GM12878 (cell line): ENCODE measurements at regions not wholly inside any gene's neighbourhood (a gene's known extent, or its start where the extent isn't known, plus 50 kb on each side); places are given as distances from the start of the nearest gene placed in this dataset.

Experiments used
- ATAC-seq: fragments of 200-7000 bp; cut with Tn5 transposase; 3 replicates; pipeline ENCODE4 v1.9.1; 2020; ENCODE audit warnings: mild to moderate bottlenecking, moderate library complexity
- BruUV-seq: library from RNA; stranded (reverse); fragments of 400-500 nt; replicated peaks from 2 replicates; lab custom pipeline; 2021; lab: Mats Ljungman, UMichigan
- CTCF ChIA-PET: fragments of 300-600 bp; sonication (Branson Sonifier 250); formaldehyde crosslinking; extraction: SDS; loops from one replicate; lab custom pipeline; 2021; ENCODE audit warnings: inconsistent platforms; lab: Yijun Ruan, JAX
- POLR2A ChIA-PET: fragments of 350-600 bp; formaldehyde crosslinking; extraction: SDS; loops from one replicate; lab custom pipeline; 2021; ENCODE audit warnings: inconsistent platforms; lab: Charles Lee
- RAD21 ChIA-PET: fragments of 300-600 bp; sonication (Branson Sonifier 250); formaldehyde crosslinking; loops from one replicate; lab custom pipeline; 2023; ENCODE audit warnings: antibody characterized with exemption; ENCODE audit not compliant: unreplicated experiment; lab: Charles Lee
- SMC1A ChIA-PET: fragments of 300-600 bp; sonication (Branson Sonifier 250); formaldehyde crosslinking; loops from one replicate; lab custom pipeline; 2023; ENCODE audit not compliant: unreplicated experiment, uncharacterized antibody; lab: Charles Lee
- DNase-seq: peaks from one replicate; pipeline ENCODE4 v3.0.0-alpha.2; 2011; ENCODE audit warnings: low read depth, low spot score
- FAIRE-seq: peaks from 3 replicates; lab custom pipeline; 2011; peaks lifted over from hg19 to GRCh38; lab: Jason Lieb, UNC
- H2AFZ ChIP-seq: 2 replicates; pipeline ENCODE4 v1.6.0; 2011; ENCODE audit warnings: low read depth, low read length, control low read depth; ENCODE audit not compliant: control insufficient read depth
- H3K27ac ChIP-seq: 2 replicates; pipeline ENCODE4 v1.5.1; 2011; ENCODE audit warnings: control low read depth; ENCODE audit not compliant: control insufficient read depth, insufficient read depth
- H3K27me3 ChIP-seq, 2 experiments: replicated peaks in 1 of 2; 2 replicates each; pipeline versions ENCODE4 v1.6.0 to v1.6.1; 2011; ENCODE audit warnings: low read length in 1 of 2; ENCODE audit not compliant: control insufficient read depth in 2 of 2, insufficient read depth in 2 of 2
- H3K36me3 ChIP-seq, 2 experiments: 2 replicates each; pipeline ENCODE4 v1.5.1; 2011; ENCODE audit warnings: low read length in 1 of 2; ENCODE audit not compliant: control insufficient read depth in 2 of 2, insufficient read depth in 2 of 2
- H3K4me1 ChIP-seq: 2 replicates; pipeline ENCODE4 v1.6.1; 2011; ENCODE audit warnings: mild to moderate bottlenecking, low read length, moderate library complexity, mixed read lengths; ENCODE audit not compliant: control insufficient read depth, insufficient read depth
- H3K4me2 ChIP-seq: 2 replicates; pipeline ENCODE4 v1.6.0; 2011; ENCODE audit warnings: control low read depth; ENCODE audit not compliant: control insufficient read depth, insufficient read depth
- H3K4me3 ChIP-seq: fragments of 200-600 bp; sonication (generic); 2 replicates; pipeline ENCODE4 v1.5.1; 2016
- H3K79me2 ChIP-seq: 2 replicates; pipeline ENCODE4 v1.6.0; 2011; ENCODE audit warnings: low read length; ENCODE audit not compliant: control insufficient read depth, insufficient read depth
- H3K9ac ChIP-seq: 2 replicates; pipeline ENCODE4 v1.8.0; 2011; ENCODE audit warnings: low read length, control low read depth, mixed read lengths; ENCODE audit not compliant: control insufficient read depth, insufficient read depth
- H3K9me3 ChIP-seq: replicated peaks from 3 replicates; pipeline ENCODE4 v1.5.1; 2011; ENCODE audit warnings: mild to moderate bottlenecking, low read length; ENCODE audit not compliant: control insufficient read depth, insufficient read depth
- H4K20me1 ChIP-seq: 2 replicates; pipeline ENCODE4 v1.6.0; 2011; ENCODE audit not compliant: control insufficient read depth, insufficient read depth
- EP300 ChIP-seq, 2 experiments: fragments of 150-350 bp in 1 of 2; IDR thresholded peaks; 2 replicates each; pipeline ENCODE4 v1.6.1; 2011 to 2012; ENCODE audit warnings: low read depth in 2 of 2, low read length in 2 of 2, borderline replicate concordance in 1 of 2, improper control_type of control experiment in 1 of 2, inconsistent platforms in 1 of 2; ENCODE audit not compliant: control insufficient read depth in 1 of 2
- HCFC1 ChIP-seq: fragments of 150-350 bp; IDR thresholded peaks from 2 replicates; pipeline ENCODE4 v1.6.1; 2014; ENCODE audit warnings: low read length
- KLF5 ChIP-seq: fragments of 450-650 bp; IDR thresholded peaks from 2 replicates; pipeline ENCODE4 v1.6.1; 2014; ENCODE audit warnings: mild to moderate bottlenecking; ENCODE audit not compliant: partially characterized antibody
- MTA3 ChIP-seq: IDR thresholded peaks from 2 replicates; pipeline ENCODE4 v1.6.1; 2012; ENCODE audit warnings: low read length, inconsistent platforms, borderline replicate concordance
- MYB ChIP-seq: fragments of 150-350 bp; IDR thresholded peaks from 2 replicates; pipeline ENCODE4 v1.6.1; 2014; ENCODE audit warnings: mild to moderate bottlenecking, low read depth, low read length, borderline replicate concordance
- PAX5 ChIP-seq: IDR thresholded peaks from 2 replicates; pipeline ENCODE4 v1.6.1; 2011; ENCODE audit warnings: low read depth, low read length, borderline replicate concordance
- PAX8 ChIP-seq: fragments of 450-650 bp; IDR thresholded peaks from 2 replicates; pipeline ENCODE4 v1.6.1; 2017; ENCODE audit warnings: mild to moderate bottlenecking, moderate library complexity
- RBBP5 ChIP-seq: fragments of 200-600 bp; sonication (generic); conservative IDR thresholded peaks from 2 replicates; pipeline ENCODE4 v1.6.1; 2016
- REST ChIP-seq: IDR thresholded peaks from 2 replicates; pipeline ENCODE4 v1.6.1; 2012; ENCODE audit warnings: mild to moderate bottlenecking, low read depth, low read length
- SMC3 ChIP-seq: IDR thresholded peaks from 2 replicates; pipeline ENCODE4 v1.6.1; 2011; ENCODE audit warnings: low read length, improper control_type of control experiment, borderline replicate concordance
- SUPT20H ChIP-seq: IDR thresholded peaks from 2 replicates; pipeline ENCODE4 v1.6.1; 2011; ENCODE audit warnings: low read depth, mild to moderate bottlenecking, low read length, moderate library complexity, borderline replicate concordance; ENCODE audit not compliant: control insufficient read depth
- ZBTB11 ChIP-seq: fragments of 450-650 bp; formaldehyde crosslinking; IDR thresholded peaks from 2 replicates; pipeline ENCODE4 v1.5.0; 2022; ENCODE audit warnings: mild to moderate bottlenecking, missing genetic modification characterization
- ZSCAN29 ChIP-seq: fragments of 450-650 bp; IDR thresholded peaks from 2 replicates; pipeline ENCODE4 v1.6.1; 2017; ENCODE audit warnings: mild to moderate bottlenecking, moderate library complexity
- WGBS: methylation state at CpG from one replicate; pipeline ENCODE4 v1.1.6; 2016; ENCODE audit warnings: low lambda C conversion rate; ENCODE audit not compliant: insufficient replicate concordance, insufficient coverage; ENCODE audit errors: missing lambda C conversion rate; 5-methylcytosine and 5-hydroxymethylcytosine counted together
- in situ Hi-C: fragments of 300-500 bp; cut with MboI; formaldehyde crosslinking; loops from 9 replicates; pipeline ENCODE4 v1.14.3; 2018; ENCODE audit warnings: mixed read lengths
- intact Hi-C: fragments of 100-400 bp; cut with micrococcal nuclease; formaldehyde crosslinking; loops from one replicate; pipeline ENCODE4 v1.14.2; 2022; ENCODE audit not compliant: unreplicated experiment
- TF ChIP-seq, protein P1 (sequence below): IDR thresholded peaks from 2 replicates; pipeline ENCODE4 v1.6.1; 2012; ENCODE audit warnings: low read depth, low read length, improper control_type of control experiment

DNA sequence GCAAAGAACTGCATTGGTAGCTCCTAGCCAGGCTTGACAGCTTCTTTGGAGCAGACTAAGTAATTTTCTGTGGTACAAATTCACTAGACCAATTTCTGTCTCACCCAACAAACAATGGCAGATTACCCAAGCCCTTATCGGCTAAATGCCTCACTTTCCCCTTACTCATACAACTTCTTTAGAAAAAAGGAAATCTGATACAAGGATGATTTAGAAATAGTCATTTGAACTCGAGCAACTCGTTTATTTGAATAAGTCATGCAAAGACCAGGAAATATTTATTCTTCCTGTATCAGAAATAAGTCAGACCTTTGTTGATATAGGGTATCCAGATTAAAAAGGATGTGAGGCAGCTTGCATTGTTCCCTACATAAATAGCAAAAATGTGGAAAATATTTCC, 170.4 kb upstream of the CDH6 start:
- FAIRE-seq (no peak), ATAC-seq (no peak), DNase-seq (no peak)
- in situ Hi-C loops, result no loop called here
- BruUV-seq, result no TSS peak
- no peaks in the 10 kb centered on the region for H3K9me3 ChIP-seq
- H3K4me2 ChIP-seq, result no peak overlapping the region
- no peaks in the 10 kb centered on the region for H3K36me3 ChIP-seq
- H3K27me3 ChIP-seq, result no peaks in the 10 kb centered on the region
- H3K4me3 ChIP-seq, result no peak overlapping the region
- intact Hi-C loops, result no loop called here
- CTCF ChIA-PET, result interaction anchor here (0.6 kb wide), 1 partner anchor 1148 kb away, joined by 4 read pairs; no protein-coding TSS in a partner anchor
- H3K79me2 ChIP-seq, result no peaks in the 10 kb centered on the region
- WGBS, result 15% methylated on average over 3 of the region's 3 CpGs
- SMC1A ChIA-PET, result no interaction called here
- no peak overlapping the region for H3K27ac ChIP-seq
- TF ChIP-seq KLF5, result no peak
- TF ChIP-seq ZBTB11, result no peak
- TF ChIP-seq EP300 (IDR thresholded peaks at IDR 0.05; ENCODE audit: borderline replicate concordance in 1 of 2, control insufficient read depth in 1 of 2, low read depth in 2 of 2, low read length in 2 of 2), result no peak
- TF ChIP-seq, protein P1, sequence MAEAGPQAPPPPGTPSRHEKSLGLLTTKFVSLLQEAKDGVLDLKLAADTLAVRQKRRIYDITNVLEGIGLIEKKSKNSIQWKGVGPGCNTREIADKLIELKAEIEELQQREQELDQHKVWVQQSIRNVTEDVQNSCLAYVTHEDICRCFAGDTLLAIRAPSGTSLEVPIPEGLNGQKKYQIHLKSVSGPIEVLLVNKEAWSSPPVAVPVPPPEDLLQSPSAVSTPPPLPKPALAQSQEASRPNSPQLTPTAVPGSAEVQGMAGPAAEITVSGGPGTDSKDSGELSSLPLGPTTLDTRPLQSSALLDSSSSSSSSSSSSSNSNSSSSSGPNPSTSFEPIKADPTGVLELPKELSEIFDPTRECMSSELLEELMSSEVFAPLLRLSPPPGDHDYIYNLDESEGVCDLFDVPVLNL, result no peak
- TF ChIP-seq PAX5, result no peak
- TF ChIP-seq ZSCAN29, result no peak
- no peak for TF ChIP-seq MTA3
- no peak for TF ChIP-seq RBBP5
- TF ChIP-seq SUPT20H, result no peak
- no peak for TF ChIP-seq SMC3
- TF ChIP-seq HCFC1, result no peak
- no peak for TF ChIP-seq REST
- TF ChIP-seq PAX8, result no peak
- no peak for TF ChIP-seq MYB
- POLR2A ChIA-PET, result no interaction called here
- H4K20me1 ChIP-seq, result no peaks in the 10 kb centered on the region
- no peak overlapping the region for H2AFZ ChIP-seq
- H3K4me1 ChIP-seq, result no peaks in the 10 kb centered on the region
- RAD21 ChIA-PET, result no interaction called here
- no peak overlapping the region for H3K9ac ChIP-seq
